ENCODE measurements at regions not wholly inside any gene's neighbourhood (a gene's known extent, or its start where the extent isn't known, plus 50 kb on each side); places are given as distances from the start of the nearest gene placed in this dataset.

DNA sequence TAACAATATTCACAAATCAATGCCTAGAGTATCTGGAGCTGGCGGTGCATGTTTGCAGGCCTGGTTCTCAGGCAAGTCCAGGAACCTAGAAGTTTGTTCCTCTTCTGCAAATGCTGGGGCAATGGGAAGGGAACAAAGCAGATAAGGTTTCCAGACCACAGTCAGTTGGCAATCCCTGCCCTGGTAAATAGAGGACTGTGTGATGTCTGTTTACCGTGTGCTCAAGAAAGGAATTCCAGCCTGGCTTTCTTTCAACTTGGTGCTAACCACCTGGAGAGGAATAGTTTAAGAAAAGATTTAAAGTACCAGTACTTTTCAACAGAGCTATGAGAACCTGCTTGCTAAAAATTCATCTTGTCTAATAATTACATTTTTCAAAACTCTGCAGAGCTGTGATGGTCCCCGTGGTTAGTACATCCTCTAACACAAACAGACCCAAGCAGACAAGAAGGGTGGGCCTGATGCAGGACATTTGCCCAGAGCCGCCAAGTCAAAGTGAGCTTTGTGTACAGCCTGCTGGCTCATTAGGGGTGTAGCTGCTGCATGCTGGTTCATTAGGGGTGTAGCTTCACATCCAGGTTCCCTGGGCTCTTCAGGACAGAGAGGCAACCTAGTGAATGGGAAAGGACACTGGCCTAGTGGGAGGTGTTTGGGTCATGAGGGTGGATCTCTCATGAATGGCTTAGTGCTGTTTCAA lies 220.5 kb downstream of the SQOR start:
- Histone ChIP-seq H3K9me3 (ENCODE audit: low read length) (no peaks in the 10 kb centered on the region), H3K27ac (ENCODE audit: low read depth, low read length, poor library complexity, severe bottlenecking) (no peak overlapping the region), H3K79me2 (ENCODE audit: insufficient read depth, low read length) (no peaks in the 10 kb centered on the region), H4K20me1 (ENCODE audit: insufficient read depth, low read length) (no peaks in the 10 kb centered on the region), H3K4me3 (ENCODE audit: low read depth, low read length, poor library complexity, severe bottlenecking) (no peak overlapping the region), H3K4me1 (ENCODE audit: insufficient read depth, low read length, severe bottlenecking) (no peaks in the 10 kb centered on the region), H3K27me3 (ENCODE audit: insufficient read depth, low read length) (no peaks in the 10 kb centered on the region), H3K36me3 (ENCODE audit: insufficient read depth, low read length) (no peaks in the 10 kb centered on the region), H3K9ac (ENCODE audit: low read length) (no peak overlapping the region), H3K4me2 (ENCODE audit: low read length) (no peak overlapping the region), H3F3A (ENCODE audit: insufficient read depth, low read length) (no peaks in the 10 kb centered on the region), H2AFZ (ENCODE audit: low read length) (no peak overlapping the region), H3K9me2 (ENCODE audit: low read depth, low read length) (no peaks in the 10 kb centered on the region)
- TF ChIP-seq, protein P1, sequence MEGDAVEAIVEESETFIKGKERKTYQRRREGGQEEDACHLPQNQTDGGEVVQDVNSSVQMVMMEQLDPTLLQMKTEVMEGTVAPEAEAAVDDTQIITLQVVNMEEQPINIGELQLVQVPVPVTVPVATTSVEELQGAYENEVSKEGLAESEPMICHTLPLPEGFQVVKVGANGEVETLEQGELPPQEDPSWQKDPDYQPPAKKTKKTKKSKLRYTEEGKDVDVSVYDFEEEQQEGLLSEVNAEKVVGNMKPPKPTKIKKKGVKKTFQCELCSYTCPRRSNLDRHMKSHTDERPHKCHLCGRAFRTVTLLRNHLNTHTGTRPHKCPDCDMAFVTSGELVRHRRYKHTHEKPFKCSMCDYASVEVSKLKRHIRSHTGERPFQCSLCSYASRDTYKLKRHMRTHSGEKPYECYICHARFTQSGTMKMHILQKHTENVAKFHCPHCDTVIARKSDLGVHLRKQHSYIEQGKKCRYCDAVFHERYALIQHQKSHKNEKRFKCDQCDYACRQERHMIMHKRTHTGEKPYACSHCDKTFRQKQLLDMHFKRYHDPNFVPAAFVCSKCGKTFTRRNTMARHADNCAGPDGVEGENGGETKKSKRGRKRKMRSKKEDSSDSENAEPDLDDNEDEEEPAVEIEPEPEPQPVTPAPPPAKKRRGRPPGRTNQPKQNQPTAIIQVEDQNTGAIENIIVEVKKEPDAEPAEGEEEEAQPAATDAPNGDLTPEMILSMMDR (IDR thresholded peaks at IDR 0.05; ENCODE audit: low read length), result no peak
- no peak for TF ChIP-seq EZH2 (IDR thresholded peaks at IDR 0.05; ENCODE audit: borderline replicate concordance, low read length)

DNA sequence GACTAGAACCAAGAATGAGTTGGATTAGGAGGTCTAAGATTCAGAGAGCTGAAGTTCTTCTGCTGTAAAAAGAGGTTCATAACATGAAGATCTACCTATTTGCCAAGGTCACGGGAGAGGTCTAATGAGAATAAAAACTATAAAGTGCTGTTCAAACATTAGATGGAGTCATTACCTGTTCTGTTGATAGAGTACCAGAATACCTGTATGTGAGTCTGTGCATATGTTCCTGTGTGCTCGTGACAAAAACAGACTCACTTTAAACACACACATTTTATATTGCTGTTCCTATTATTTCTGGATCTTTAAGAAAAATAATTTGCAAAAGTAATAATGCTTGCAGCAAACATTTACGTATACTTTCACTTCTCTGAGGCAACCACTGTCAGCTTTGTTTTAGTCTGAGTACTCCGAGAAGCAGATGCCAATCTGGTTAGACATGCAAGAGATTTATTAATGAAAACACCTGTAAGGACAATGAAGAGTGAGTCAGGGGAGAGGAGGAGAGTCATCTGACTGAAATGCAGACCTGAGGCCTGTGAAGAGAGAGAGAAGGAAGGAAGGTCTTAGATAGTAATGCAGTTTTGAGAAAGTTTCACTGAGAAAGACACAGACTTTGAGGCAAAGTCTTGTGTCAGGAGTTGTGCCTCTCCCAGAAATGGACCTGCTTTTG lies 221.2 kb downstream of the SQOR start:
- H3K4me2 ChIP-seq (ENCODE audit: low read length), result no peak overlapping the region
- no peaks in the 10 kb centered on the region for H3K79me2 ChIP-seq (ENCODE audit: insufficient read depth, low read length)
- H3K9ac ChIP-seq (ENCODE audit: low read length), result no peak overlapping the region
- H3K36me3 ChIP-seq (ENCODE audit: insufficient read depth, low read length), result no peaks in the 10 kb centered on the region
- H3K27ac ChIP-seq (ENCODE audit: low read depth, low read length, poor library complexity, severe bottlenecking), result no peak overlapping the region
- no peaks in the 10 kb centered on the region for H3K9me2 ChIP-seq (ENCODE audit: low read depth, low read length)
- H4K20me1 ChIP-seq (ENCODE audit: insufficient read depth, low read length), result no peaks in the 10 kb centered on the region
- H3K4me1 ChIP-seq (ENCODE audit: insufficient read depth, low read length, severe bottlenecking), result no peaks in the 10 kb centered on the region
- no peaks in the 10 kb centered on the region for H3K27me3 ChIP-seq (ENCODE audit: insufficient read depth, low read length)
- H3F3A ChIP-seq (ENCODE audit: insufficient read depth, low read length), result no peaks in the 10 kb centered on the region
- TF ChIP-seq, protein P1 (IDR thresholded peaks at IDR 0.05; ENCODE audit: low read length), result no peak
- no peak for TF ChIP-seq EZH2 (IDR thresholded peaks at IDR 0.05; ENCODE audit: borderline replicate concordance, low read length)
- H2AFZ ChIP-seq (ENCODE audit: low read length), result no peak overlapping the region
- H3K4me3 ChIP-seq (ENCODE audit: low read depth, low read length, poor library complexity, severe bottlenecking), result no peak overlapping the region
- H3K9me3 ChIP-seq (ENCODE audit: low read length), result no peaks in the 10 kb centered on the region

DNA sequence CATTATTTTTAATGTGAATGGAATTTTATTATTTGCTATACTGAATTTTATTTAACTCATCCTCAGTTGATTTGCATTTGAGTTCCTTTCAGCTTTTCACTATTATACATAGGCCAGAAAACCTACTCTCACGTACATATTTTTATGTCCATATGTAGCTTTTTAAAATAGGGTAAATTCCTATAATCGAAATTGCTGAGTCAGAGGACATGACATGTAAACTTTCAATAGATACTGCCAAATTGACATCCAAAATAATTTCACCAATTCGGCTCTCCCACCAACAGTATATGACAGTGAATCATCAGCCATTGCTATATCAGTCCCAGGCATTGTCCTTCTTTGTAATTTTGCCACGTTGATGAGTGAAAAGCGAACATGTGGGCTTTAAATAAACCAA lies 222.5 kb downstream of the SQOR start:
- Histone ChIP-seq H3K27me3 (ENCODE audit: insufficient read depth, low read length) (peaks cover 6% of the 10 kb centered on the region; the same call in 1 of the 2 replicates), H3K36me3 (ENCODE audit: insufficient read depth, low read length) (no peaks in the 10 kb centered on the region), H3K9me3 (ENCODE audit: low read length) (no peaks in the 10 kb centered on the region), H4K20me1 (ENCODE audit: insufficient read depth, low read length) (no peaks in the 10 kb centered on the region), H3K79me2 (ENCODE audit: insufficient read depth, low read length) (no peaks in the 10 kb centered on the region), H3K9me2 (ENCODE audit: low read depth, low read length) (no peaks in the 10 kb centered on the region), H2AFZ (ENCODE audit: low read length) (no peak overlapping the region), H3K27ac (ENCODE audit: low read depth, low read length, poor library complexity, severe bottlenecking) (no peak overlapping the region), H3K4me2 (ENCODE audit: low read length) (no peak overlapping the region), H3K4me1 (ENCODE audit: insufficient read depth, low read length, severe bottlenecking) (no peaks in the 10 kb centered on the region), H3K4me3 (ENCODE audit: low read depth, low read length, poor library complexity, severe bottlenecking) (no peak overlapping the region), H3F3A (ENCODE audit: insufficient read depth, low read length) (no peaks in the 10 kb centered on the region), H3K9ac (ENCODE audit: low read length) (no peak overlapping the region)
- TF ChIP-seq EZH2 (IDR thresholded peaks at IDR 0.05; ENCODE audit: borderline replicate concordance, low read length), result no peak
- TF ChIP-seq, protein P1 (IDR thresholded peaks at IDR 0.05; ENCODE audit: low read length), result no peak
